ENCODE measurements at regions not wholly inside any gene's neighbourhood (a gene's known extent, or its start where the extent isn't known, plus 50 kb on each side); places are given as distances from the start of the nearest gene placed in this dataset.
"Not testable (repeated sequence)": the region's sequence is repeated elsewhere in the genome, so short reads cannot be mapped to it uniquely, and the experiment has no call there.

DNA sequence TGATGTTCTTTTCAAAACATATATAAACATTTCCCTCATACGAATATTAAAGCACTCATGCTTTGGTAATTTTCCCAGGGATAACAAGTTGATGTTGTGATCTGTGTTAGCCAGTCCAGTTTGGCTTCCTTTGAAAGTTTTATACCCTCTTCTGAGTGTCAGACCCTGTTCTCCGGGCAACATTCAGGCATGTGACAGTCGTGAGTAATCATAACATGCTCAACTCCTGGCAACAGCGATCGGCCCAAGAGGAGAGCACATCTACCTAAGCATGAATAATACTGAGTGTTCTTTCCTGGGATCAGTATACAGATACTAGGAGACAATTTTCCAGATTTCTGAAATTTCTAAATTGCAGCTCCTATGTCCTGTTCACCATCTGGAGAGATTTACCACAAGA is 1086.4 kb downstream of the CDH8 start:
- no peak for DNase-seq

GRCh38 chr16:60945225-60945624 is 1091.0 kb downstream of the CDH8 start:
- DNase-seq: no peak

DNA sequence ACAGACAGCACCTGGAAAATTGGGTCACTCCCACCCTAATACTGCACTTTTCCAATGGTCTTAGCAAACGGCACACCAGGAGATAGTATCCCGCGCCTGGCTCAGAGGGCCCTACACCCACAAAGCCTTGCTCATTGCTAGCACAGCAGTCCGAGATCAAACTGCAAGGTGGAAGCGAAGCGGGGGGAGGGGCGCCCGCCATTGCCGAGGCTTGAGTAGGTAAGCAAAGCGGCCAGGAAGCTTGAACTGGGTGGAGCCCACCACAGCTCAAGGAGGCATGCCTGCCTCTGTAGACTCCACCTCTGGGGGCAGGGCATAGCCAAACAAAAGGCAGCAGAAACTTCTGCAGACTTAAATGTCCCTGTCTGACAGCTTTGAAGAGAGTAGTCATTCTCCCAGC is 1100.0 kb downstream of the CDH8 start:
- not testable (repeated sequence) for DNase-seq

DNA sequence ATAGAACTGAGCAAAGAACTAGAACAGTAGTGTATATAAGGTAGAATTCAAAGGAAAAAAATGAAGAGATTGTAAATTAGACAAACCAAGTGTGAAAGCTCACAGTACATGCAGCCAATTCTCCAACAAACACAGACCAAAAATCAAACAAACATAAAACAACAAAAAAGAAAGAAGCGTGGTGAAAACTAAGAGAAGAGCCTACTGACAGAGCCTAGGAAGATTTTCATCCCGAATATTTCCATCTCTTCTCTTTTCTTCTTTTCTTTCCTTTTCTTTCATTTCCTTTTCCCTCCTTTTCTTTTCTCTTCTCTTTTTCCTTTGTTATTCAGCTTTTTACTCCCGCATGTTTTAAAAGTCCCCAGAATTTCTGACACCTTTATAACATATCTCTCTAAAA is 1103.6 kb downstream of the CDH8 start:
- DNase-seq: no peak

- DNase-seq: no peak
These were observed 1105.9 kb downstream of the CDH8 start for GRCh38 chr16:60930291-60930690.

DNA sequence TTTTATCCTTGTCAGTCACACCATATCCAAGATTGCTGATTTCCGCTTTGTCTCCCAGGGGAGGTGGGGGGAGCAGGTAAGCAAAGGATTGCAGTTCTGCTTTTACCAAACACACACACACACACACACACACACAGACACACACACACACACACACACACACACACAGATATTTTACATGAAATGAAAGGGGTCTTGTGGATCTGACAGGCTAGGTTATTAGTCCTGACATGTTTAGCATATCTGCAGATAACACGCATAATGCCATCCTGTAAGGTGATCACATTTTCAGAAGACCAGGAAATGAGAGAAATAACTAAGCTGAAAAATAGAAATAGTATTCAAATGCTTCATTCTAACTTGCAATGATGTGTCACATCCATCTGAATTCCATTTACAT is 1113.3 kb downstream of the CDH8 start:
- no peak for DNase-seq

- no peak for DNase-seq
These were observed 1121.9 kb downstream of the CDH8 start for GRCh38 chr16:60914334-60914733.

- DNase-seq: no peak
These were observed 1128.6 kb downstream of the CDH8 start for GRCh38 chr16:60907645-60908044.

GRCh38 chr16:60905811-60906210 is 1130.4 kb downstream of the CDH8 start:
- DNase-seq: no peak

DNA sequence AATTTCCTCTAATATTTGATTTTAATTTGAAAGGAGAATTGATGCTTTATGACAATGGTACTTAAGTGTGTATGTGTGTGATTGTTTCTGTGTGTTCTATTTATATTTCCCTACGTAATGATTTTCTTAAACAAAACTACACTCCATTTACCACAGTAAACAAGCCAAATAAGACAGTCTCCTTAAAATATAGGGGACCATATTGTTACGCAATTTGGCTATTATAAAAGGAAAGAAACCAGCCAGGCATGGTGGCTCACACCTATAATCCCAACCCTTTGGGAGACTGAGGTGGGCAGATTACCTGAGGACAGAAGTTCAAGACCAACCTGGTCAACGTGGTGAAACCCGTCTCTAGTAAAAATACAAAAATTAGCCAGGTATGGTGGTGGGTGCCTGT is 1134.1 kb downstream of the CDH8 start:
- no peak for DNase-seq

GRCh38 chr16:60882816-60883215 is 1153.4 kb downstream of the CDH8 start:
- no peak for DNase-seq

DNA sequence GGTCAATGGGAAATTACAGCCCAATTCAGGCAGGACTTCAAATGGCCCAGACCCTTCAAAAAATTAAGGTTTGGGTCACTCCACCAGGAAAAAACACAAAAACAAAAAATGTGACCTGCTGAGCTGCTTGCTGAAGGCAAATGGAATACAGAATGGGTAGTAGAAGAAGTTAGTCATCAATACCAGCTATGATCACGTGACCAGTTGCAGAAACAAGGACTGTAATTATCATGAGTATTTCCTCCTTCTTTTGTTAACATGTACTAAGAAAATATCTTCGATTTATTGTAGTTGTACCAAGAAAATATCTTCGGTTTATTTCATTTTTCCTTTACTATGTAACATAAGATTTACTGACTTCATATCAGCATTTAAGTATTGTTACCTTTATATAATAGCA is 1183.6 kb downstream of the CDH8 start:
- no peak for DNase-seq

DNA sequence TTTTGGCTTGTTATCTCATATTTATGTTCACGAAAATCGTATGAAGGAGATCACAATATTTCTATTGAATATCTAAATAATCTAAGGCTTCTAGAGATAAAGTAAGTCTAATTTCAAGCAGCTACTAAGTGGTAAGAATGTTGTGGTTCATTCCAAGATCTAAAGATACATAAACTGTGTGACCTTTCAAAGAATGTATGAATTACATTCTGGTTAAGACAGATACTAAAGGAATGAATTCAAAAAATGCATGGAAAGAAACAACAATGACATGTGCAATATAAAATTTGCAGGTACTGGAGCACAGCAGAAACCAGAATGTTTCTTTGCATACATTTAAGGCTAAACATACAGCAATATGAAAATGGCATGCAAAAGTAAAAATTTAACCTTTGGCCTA is 1214.6 kb downstream of the CDH8 start:
- no peak for DNase-seq

- DNase-seq: no peak
These were observed 1215.9 kb downstream of the CDH8 start for GRCh38 chr16:60820361-60820760.

DNA sequence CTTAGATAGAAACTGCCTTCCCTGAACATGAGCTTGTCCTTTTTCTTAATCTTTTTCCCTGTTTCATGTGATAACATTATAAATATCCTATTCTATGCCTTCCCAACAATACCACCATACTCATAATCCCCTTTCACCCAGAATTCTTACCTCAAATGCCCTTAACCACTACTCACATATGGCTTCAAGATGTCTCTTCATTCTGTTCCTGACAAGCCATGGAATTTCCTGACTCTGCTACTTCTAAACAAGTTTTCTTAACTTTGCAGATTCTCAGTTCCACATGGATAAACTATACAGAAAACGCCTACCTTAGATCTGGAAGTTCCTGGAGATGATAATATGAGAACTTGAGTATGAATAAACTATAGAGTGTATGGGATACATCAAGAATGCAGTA is 1217.8 kb downstream of the CDH8 start:
- DNase-seq: no peak

- no peak for DNase-seq
These were observed 1219.8 kb downstream of the CDH8 start for GRCh38 chr16:60816461-60816860.

DNA sequence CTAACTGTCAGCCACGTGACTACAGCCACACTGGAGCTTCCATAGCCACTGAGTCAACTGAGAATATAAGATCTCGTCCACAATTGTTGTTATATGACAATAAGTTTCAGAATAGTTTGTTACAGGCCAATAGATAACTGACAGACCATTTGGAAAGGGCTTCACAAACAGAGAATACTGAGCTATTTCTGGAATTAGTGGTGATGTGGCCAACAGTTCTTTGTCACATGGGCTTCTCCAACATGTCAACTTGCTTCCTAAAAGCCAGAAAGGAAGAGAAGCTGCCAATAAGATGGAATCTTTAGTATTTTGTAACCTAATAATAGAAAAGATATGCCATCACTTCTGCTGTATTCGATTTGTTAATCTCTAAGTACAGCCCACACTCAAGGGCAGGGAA is 1220.4 kb downstream of the CDH8 start:
- DNase-seq: no peak

DNA sequence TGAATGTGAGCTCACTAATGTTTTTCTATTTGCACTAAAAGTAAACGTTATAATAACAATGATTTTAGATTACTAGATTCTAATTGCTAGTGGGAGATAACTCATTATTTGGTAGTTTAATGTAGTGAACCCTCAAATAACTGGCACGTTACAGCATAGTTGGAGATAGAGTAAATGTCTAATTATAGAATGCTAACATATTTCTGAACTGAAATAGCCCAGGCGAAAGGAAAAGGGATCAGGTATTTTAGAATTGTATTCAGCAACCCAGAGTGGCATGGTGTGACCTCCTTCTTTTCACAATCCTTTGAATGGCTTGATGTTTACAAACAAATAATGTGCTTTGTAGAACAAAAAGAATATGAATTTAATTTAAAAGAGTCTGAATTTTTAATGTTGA is 1221.2 kb downstream of the CDH8 start:
- DNase-seq: no peak

GRCh38 chr16:60811657-60812056 is 1224.6 kb downstream of the CDH8 start:
- DNase-seq: no peak

GRCh38 chr16:60811051-60811608 is 1225.1 kb downstream of the CDH8 start:
- no peak for DNase-seq

- no peak for DNase-seq
These were observed 1226.0 kb downstream of the CDH8 start for GRCh38 chr16:60810250-60810649.

GRCh38 chr16:60792437-60792836 is 1243.8 kb downstream of the CDH8 start:
- DNase-seq: no peak

GRCh38 chr16:60788631-60789030 is 1247.6 kb downstream of the CDH8 start:
- no peak for DNase-seq

- no peak for DNase-seq
These were observed 1260.0 kb downstream of the CDH8 start for GRCh38 chr16:60776281-60776680.

GRCh38 chr16:60771138-60771537 is 1265.1 kb downstream of the CDH8 start:
- DNase-seq: no peak

DNA sequence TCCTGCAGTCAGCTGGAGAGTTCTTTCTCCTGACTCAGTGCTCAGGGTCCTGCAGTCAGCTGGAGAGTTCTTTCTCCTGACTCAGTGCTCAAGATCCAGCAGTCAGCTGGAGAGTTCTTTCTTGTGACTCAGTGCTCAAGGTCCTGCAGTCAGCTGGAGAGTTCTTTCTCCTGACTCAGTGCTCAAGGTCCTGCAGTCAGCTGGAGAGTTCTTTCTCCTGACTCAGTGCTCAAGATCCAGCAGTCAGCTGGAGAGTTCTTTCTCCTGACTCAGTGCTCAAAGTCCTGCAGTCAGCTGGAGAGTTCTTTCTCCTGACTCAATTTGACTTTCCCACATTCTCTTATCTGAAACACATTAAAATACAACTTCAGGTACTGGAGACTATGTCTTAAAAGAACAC is 1265.9 kb downstream of the CDH8 start:
- not testable (repeated sequence) for DNase-seq
